Neural progenitor cell (in vitro differentiated cells): ENCODE measurements at regions not wholly inside any gene's neighbourhood (a gene's known extent, or its start where the extent isn't known, plus 50 kb on each side); places are given as distances from the start of the nearest gene placed in this dataset.

Experiments used
- DNase-seq: peaks from one replicate; pipeline ENCODE4 v3.0.0-alpha.2; 2016; ENCODE audit warnings: low spot score
- H2AFZ ChIP-seq: fragments of 200-600 bp; sonication (generic); replicated peaks from 2 replicates; pipeline ENCODE4 v1.6.1; 2016; ENCODE audit warnings: antibody characterized with exemption
- H3F3A ChIP-seq: fragments of 200-600 bp; sonication (generic); 2 replicates; pipeline ENCODE4 v1.6.1; 2016; ENCODE audit warnings: antibody characterized with exemption, low read depth
- H3K27ac ChIP-seq: fragments of 200-600 bp; sonication (generic); 2 replicates; pipeline ENCODE4 v1.5.1; 2016; ENCODE audit warnings: mild to moderate bottlenecking
- H3K27me3 ChIP-seq: fragments of 200-600 bp; sonication (generic); 2 replicates; pipeline ENCODE4 v1.6.1; 2016; ENCODE audit warnings: mild to moderate bottlenecking, moderate library complexity
- H3K36me3 ChIP-seq: fragments of 200-600 bp; sonication (generic); 2 replicates; pipeline ENCODE4 v1.5.1; 2016
- H3K4me1 ChIP-seq: fragments of 200-600 bp; sonication (generic); 2 replicates; pipeline ENCODE4 v1.6.1; 2016; ENCODE audit warnings: mixed run types
- H3K4me2 ChIP-seq: fragments of 200-600 bp; sonication (generic); 2 replicates; pipeline ENCODE4 v1.6.1; 2016
- H3K4me3 ChIP-seq: fragments of 200-600 bp; sonication (generic); 2 replicates; pipeline ENCODE4 v1.5.1; 2016
- H3K79me2 ChIP-seq: fragments of 200-600 bp; sonication (generic); 2 replicates; pipeline ENCODE4 v1.6.1; 2016; ENCODE audit warnings: low read depth
- H3K9ac ChIP-seq: fragments of 200-600 bp; sonication (generic); 2 replicates; pipeline ENCODE4 v1.6.1; 2016
- H3K9me3 ChIP-seq: fragments of 200-600 bp; sonication (generic); 2 replicates; pipeline ENCODE4 v1.5.1; 2016; ENCODE audit warnings: low read depth
- H4K20me1 ChIP-seq: fragments of 200-600 bp; sonication (generic); 2 replicates; pipeline ENCODE4 v1.6.1; 2016; ENCODE audit warnings: low read depth
- H3K27ac Mint-ChIP-seq: 3 replicates; pipeline ENCODE4 v1.8.0; 2021; ENCODE audit warnings: mixed read lengths
- H3K27me3 Mint-ChIP-seq: 2 replicates; pipeline ENCODE4 v1.8.0; 2022; ENCODE audit warnings: low read depth, mild to moderate bottlenecking, inconsistent platforms, moderate library complexity, mixed read lengths; ENCODE audit not compliant: insufficient read depth
- H3K36me3 Mint-ChIP-seq: 3 replicates; pipeline ENCODE4 v1.8.0; 2021; ENCODE audit warnings: mixed read lengths
- H3K4me1 Mint-ChIP-seq: 3 replicates; pipeline ENCODE4 v1.8.0; 2021; ENCODE audit warnings: mixed read lengths
- H3K4me3 Mint-ChIP-seq: 3 replicates; pipeline ENCODE4 v1.8.0; 2021; ENCODE audit warnings: mild to moderate bottlenecking, moderate library complexity, mixed read lengths
- H3K9me3 Mint-ChIP-seq: 3 replicates; pipeline ENCODE4 v1.8.0; 2020; ENCODE audit warnings: mixed read lengths
- CTCF ChIP-seq: fragments of 200-600 bp; sonication (generic); IDR thresholded peaks from 2 replicates; pipeline ENCODE4 v1.5.1; 2017; ENCODE audit warnings: antibody characterized with exemption, mild to moderate bottlenecking
- EZH2 ChIP-seq: fragments of 200-600 bp; sonication (generic); IDR thresholded peaks from 2 replicates; pipeline ENCODE4 v1.6.1; 2017; ENCODE audit warnings: antibody characterized with exemption, mild to moderate bottlenecking, moderate library complexity
- EZH2phosphoT487 ChIP-seq: fragments of 200-600 bp; sonication (generic); IDR thresholded peaks from 2 replicates; pipeline ENCODE4 v1.6.1; 2017; ENCODE audit warnings: antibody characterized with exemption

- no peaks in the 10 kb centered on the region for H3K79me2 ChIP-seq
- H3K4me3 ChIP-seq: no peak overlapping the region
- no peaks in the 10 kb centered on the region for H3K36me3 ChIP-seq
- no peaks in the 10 kb centered on the region for H3K36me3 Mint-ChIP-seq
- H3K27ac Mint-ChIP-seq: no peak overlapping the region
- no peaks in the 10 kb centered on the region for H4K20me1 ChIP-seq
- peaks cover 5% of the 10 kb centered on the region for H3K4me1 ChIP-seq
- no peak overlapping the region for H3K4me3 Mint-ChIP-seq
- DNase-seq: no peak
- H3K27me3 ChIP-seq: no peaks in the 10 kb centered on the region
- H3K9me3 Mint-ChIP-seq: no peaks in the 10 kb centered on the region
- no peak overlapping the region for H3K9ac ChIP-seq
- H3K4me2 ChIP-seq: no peak overlapping the region
- no peak for TF ChIP-seq EZH2
- H2AFZ ChIP-seq: no peak overlapping the region
- no peaks in the 10 kb centered on the region for H3F3A ChIP-seq
- H3K27me3 Mint-ChIP-seq: peaks cover 2% of the 10 kb centered on the region
- no peaks in the 10 kb centered on the region for H3K4me1 Mint-ChIP-seq
- no peak overlapping the region for H3K27ac ChIP-seq
- no peaks in the 10 kb centered on the region for H3K9me3 ChIP-seq
Measured at GRCh38 chr5:122523776-122524175, 211.7 kb downstream of the SNCAIP start.

- Mint-ChIP-seq H3K4me1 (peaks cover 16% of the 10 kb centered on the region), H3K36me3 (no peaks in the 10 kb centered on the region), H3K27ac (no peak overlapping the region), H3K9me3 (no peaks in the 10 kb centered on the region), H3K27me3 (peaks cover under 1% of the 10 kb centered on the region), H3K4me3 (no peak overlapping the region)
- no peaks in the 10 kb centered on the region for H3K27me3 ChIP-seq
- no peaks in the 10 kb centered on the region for H4K20me1 ChIP-seq
- no peak overlapping the region for H3K4me2 ChIP-seq
- no peak overlapping the region for H3K4me3 ChIP-seq
- H3K79me2 ChIP-seq: no peaks in the 10 kb centered on the region
- no peak overlapping the region for H3K9ac ChIP-seq
- no peaks in the 10 kb centered on the region for H3F3A ChIP-seq
- DNase-seq: no peak
- H3K27ac ChIP-seq: no peak overlapping the region
- H3K9me3 ChIP-seq: no peaks in the 10 kb centered on the region
- no peaks in the 10 kb centered on the region for H3K4me1 ChIP-seq
- TF ChIP-seq EZH2 (no peak), EZH2phosphoT487 (no peak), CTCF (no peak)
- no peaks in the 10 kb centered on the region for H3K36me3 ChIP-seq
- no peak overlapping the region for H2AFZ ChIP-seq
Measured at GRCh38 chr5:122527547-122527946, 215.5 kb downstream of the SNCAIP start.

GRCh38 chr5:122532035-122532434 is 220.0 kb downstream of the SNCAIP start:
- H2AFZ ChIP-seq: no peak overlapping the region
- peaks cover 16% of the 10 kb centered on the region for H3K4me1 Mint-ChIP-seq
- H3K36me3 ChIP-seq: no peaks in the 10 kb centered on the region
- no peaks in the 10 kb centered on the region for H3K79me2 ChIP-seq
- H3K4me3 Mint-ChIP-seq: no peak overlapping the region
- H3K4me1 ChIP-seq: no peaks in the 10 kb centered on the region
- H3K27me3 ChIP-seq: no peaks in the 10 kb centered on the region
- TF ChIP-seq EZH2phosphoT487: no peak
- TF ChIP-seq CTCF: no peak
- no peak for TF ChIP-seq EZH2
- H3K4me2 ChIP-seq: peak overlapping the region; percentile 23
- no peaks in the 10 kb centered on the region for H3K9me3 ChIP-seq
- no peak overlapping the region for H3K9ac ChIP-seq
- peaks cover 6% of the 10 kb centered on the region for H3K27me3 Mint-ChIP-seq
- H3K27ac ChIP-seq: no peak overlapping the region
- no peak overlapping the region for H3K4me3 ChIP-seq
- H3K9me3 Mint-ChIP-seq: no peaks in the 10 kb centered on the region
- no peak overlapping the region for H3K27ac Mint-ChIP-seq
- no peaks in the 10 kb centered on the region for H3K36me3 Mint-ChIP-seq
- DNase-seq: peak; percentile 12
- no peaks in the 10 kb centered on the region for H3F3A ChIP-seq
- H4K20me1 ChIP-seq: no peaks in the 10 kb centered on the region

- Histone ChIP-seq H3K4me1 (no peaks in the 10 kb centered on the region), H2AFZ (no peak overlapping the region), H3K9ac (no peak overlapping the region), H3K27me3 (no peaks in the 10 kb centered on the region), H4K20me1 (no peaks in the 10 kb centered on the region), H3K27ac (no peak overlapping the region), H3K4me3 (no peak overlapping the region), H3K9me3 (no peaks in the 10 kb centered on the region), H3K36me3 (no peaks in the 10 kb centered on the region), H3K79me2 (no peaks in the 10 kb centered on the region), H3K4me2 (no peak overlapping the region), H3F3A (no peaks in the 10 kb centered on the region)
- no peaks in the 10 kb centered on the region for H3K36me3 Mint-ChIP-seq
- no peaks in the 10 kb centered on the region for H3K9me3 Mint-ChIP-seq
- H3K4me1 Mint-ChIP-seq: peaks cover 16% of the 10 kb centered on the region
- no peak overlapping the region for H3K4me3 Mint-ChIP-seq
- H3K27ac Mint-ChIP-seq: no peak overlapping the region
- TF ChIP-seq EZH2: no peak
- no peak for TF ChIP-seq CTCF
- no peak for TF ChIP-seq EZH2phosphoT487
- DNase-seq: no peak
- peaks cover 6% of the 10 kb centered on the region for H3K27me3 Mint-ChIP-seq
Measured at GRCh38 chr5:122533825-122534224, 221.8 kb downstream of the SNCAIP start.
